H1 (cell line): ENCODE measurements at regions not wholly inside any gene's neighbourhood (a gene's known extent, or its start where the extent isn't known, plus 50 kb on each side); places are given as distances from the start of the nearest gene placed in this dataset.

Source experiments
- EGR1 ChIP-seq: IDR thresholded peaks from 2 replicates; pipeline ENCODE4 v1.6.1; 2011; ENCODE audit warnings: low read depth, low read length, borderline replicate concordance
- EP300 ChIP-seq, 2 experiments: IDR thresholded peaks; 1 replicate in 1 of 2; 2 replicates in 1 of 2; pipeline ENCODE4 v1.6.1; 2011 to 2012; ENCODE audit warnings: low read depth in 2 of 2, low read length in 2 of 2, mild to moderate bottlenecking in 2 of 2, borderline replicate concordance in 1 of 2, inconsistent platforms in 1 of 2, moderate library complexity in 1 of 2
- EZH2 ChIP-seq: fragments of 200-600 bp; sonication (generic); IDR thresholded peaks from 2 replicates; pipeline ENCODE4 v1.7.1; 2012; ENCODE audit warnings: low read depth, mild to moderate bottlenecking, moderate library complexity, low read length, inconsistent platforms; ENCODE audit not compliant: severe bottlenecking
- PHF8 ChIP-seq: fragments of 200-600 bp; sonication (generic); conservative IDR thresholded peaks from 2 replicates; pipeline ENCODE4 v1.7.1; 2012; ENCODE audit warnings: low read depth, mild to moderate bottlenecking, inconsistent platforms, low read length, moderate library complexity
- TF ChIP-seq, protein P1 (sequence below): IDR thresholded peaks from 2 replicates; pipeline ENCODE4 v1.6.1; 2012; ENCODE audit warnings: inconsistent platforms
- TF ChIP-seq, protein P2 (sequence below): IDR thresholded peaks from 2 replicates; pipeline ENCODE4 v1.6.1; 2012; ENCODE audit warnings: inconsistent platforms

DNA sequence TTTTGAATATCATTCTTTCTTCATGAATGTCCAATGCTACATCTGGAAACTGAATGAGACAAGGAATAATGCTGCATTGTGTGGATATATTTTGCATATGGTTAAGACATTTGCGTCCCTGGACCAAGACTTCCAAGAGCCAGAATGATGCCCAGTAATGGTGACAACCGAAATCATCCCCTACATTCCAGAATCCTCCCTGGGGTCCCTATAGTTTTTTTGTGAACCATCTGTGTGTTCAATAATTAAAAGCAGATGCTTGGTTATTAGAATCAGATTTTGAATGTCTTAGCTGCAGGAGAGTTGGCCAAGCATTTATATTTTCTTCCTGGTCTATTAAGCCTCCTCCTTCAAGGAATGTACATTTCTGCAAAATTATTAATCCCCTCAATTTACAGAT is 426.7 kb upstream of the CDH8 start:
- TF ChIP-seq, protein P1, sequence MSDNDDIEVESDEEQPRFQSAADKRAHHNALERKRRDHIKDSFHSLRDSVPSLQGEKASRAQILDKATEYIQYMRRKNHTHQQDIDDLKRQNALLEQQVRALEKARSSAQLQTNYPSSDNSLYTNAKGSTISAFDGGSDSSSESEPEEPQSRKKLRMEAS, result no peak
- TF ChIP-seq EGR1 (no peak), EZH2 (no peak), PHF8 (no peak), EP300 (IDR thresholded peaks at IDR 0.05; ENCODE audit: borderline replicate concordance in 1 of 2, low read depth in 2 of 2, low read length in 2 of 2) (no peak)
- TF ChIP-seq, protein P2, sequence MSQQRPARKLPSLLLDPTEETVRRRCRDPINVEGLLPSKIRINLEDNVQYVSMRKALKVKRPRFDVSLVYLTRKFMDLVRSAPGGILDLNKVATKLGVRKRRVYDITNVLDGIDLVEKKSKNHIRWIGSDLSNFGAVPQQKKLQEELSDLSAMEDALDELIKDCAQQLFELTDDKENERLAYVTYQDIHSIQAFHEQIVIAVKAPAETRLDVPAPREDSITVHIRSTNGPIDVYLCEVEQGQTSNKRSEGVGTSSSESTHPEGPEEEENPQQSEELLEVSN, result no peak
